CD4-positive, alpha-beta memory T cell (primary cell): ENCODE measurements at regions not wholly inside any gene's neighbourhood (a gene's known extent, or its start where the extent isn't known, plus 50 kb on each side); places are given as distances from the start of the nearest gene placed in this dataset.

Experiments used
- CTCF ChIA-PET: fragments of 350-600 bp; sonication (Branson Sonifier 250); formaldehyde crosslinking; loops from one replicate; lab custom pipeline; 2021; ENCODE audit warnings: inconsistent platforms; ENCODE audit not compliant: partially characterized antibody; lab: Charles Lee
- POLR2A ChIA-PET: fragments of 350-600 bp; sonication (Branson Sonifier 250); formaldehyde crosslinking; loops from one replicate; lab custom pipeline; 2021; ENCODE audit not compliant: partially characterized antibody; lab: Charles Lee
- DNase-seq, 5 donors: peaks; one replicate each; pipeline versions ENCODE4 v3.0.0 to v3.0.0-alpha.2; 2020 to 2022; ENCODE audit warnings: mixed read lengths in 1 of 5
- H3K27ac ChIP-seq: one replicate; pipeline ENCODE4 v1.7.0; 2013; ENCODE audit warnings: low read depth, low read length
- H3K27me3 ChIP-seq: 2 replicates; pipeline ENCODE4 v1.7.0; 2013; ENCODE audit warnings: mild to moderate bottlenecking, low read length, moderate library complexity; ENCODE audit not compliant: insufficient read depth
- H3K36me3 ChIP-seq: 2 replicates; pipeline ENCODE4 v1.7.0; 2013; ENCODE audit warnings: mild to moderate bottlenecking, low read length, moderate library complexity; ENCODE audit not compliant: insufficient read depth
- H3K4me1 ChIP-seq: 2 replicates; pipeline ENCODE4 v1.7.0; 2013; ENCODE audit warnings: mild to moderate bottlenecking, low read length, moderate library complexity; ENCODE audit not compliant: insufficient read depth
- H3K4me3 ChIP-seq, 2 donors: one replicate each; pipeline ENCODE4 v1.7.0; 2013; ENCODE audit warnings: low read length in 2 of 2, mild to moderate bottlenecking in 1 of 2
- H3K9me3 ChIP-seq, 2 donors: one replicate each; pipeline ENCODE4 v1.7.0; 2013; ENCODE audit warnings: low read length in 2 of 2, control low read depth in 1 of 2; ENCODE audit not compliant: control insufficient read depth in 1 of 2
- H3K27ac Mint-ChIP-seq, 7 donors: one replicate each; pipeline ENCODE4 v1.8.0; 2020 to 2021; ENCODE audit warnings: mixed read lengths in 7 of 7, mild to moderate bottlenecking in 6 of 7, inconsistent platforms in 3 of 7, moderate library complexity in 3 of 7
- H3K27me3 Mint-ChIP-seq, 2 donors: one replicate each; pipeline ENCODE4 v1.8.0; 2020 to 2021; ENCODE audit warnings: mixed read lengths in 2 of 2
- H3K36me3 Mint-ChIP-seq, 2 donors: one replicate each; pipeline ENCODE4 v1.8.0; 2020 to 2021; ENCODE audit warnings: mixed read lengths in 2 of 2, inconsistent platforms in 1 of 2, mild to moderate bottlenecking in 1 of 2
- H3K4me1 Mint-ChIP-seq, 4 donors: one replicate each; pipeline ENCODE4 v1.8.0; 2020 to 2021; ENCODE audit warnings: mixed read lengths in 4 of 4, mild to moderate bottlenecking in 1 of 4
- H3K4me3 Mint-ChIP-seq, 8 donors: one replicate each; pipeline ENCODE4 v1.8.0; 2020 to 2021; ENCODE audit warnings: mixed read lengths in 8 of 8, mild to moderate bottlenecking in 7 of 8, moderate library complexity in 6 of 8, inconsistent platforms in 3 of 8
- H3K9me3 Mint-ChIP-seq, 8 donors: one replicate each; pipeline ENCODE4 v1.8.0; 2020 to 2021; ENCODE audit warnings: mixed read lengths in 8 of 8, mild to moderate bottlenecking in 5 of 8, inconsistent platforms in 3 of 8, moderate library complexity in 1 of 8
- intact Hi-C: fragments of 100-400 bp; cut with micrococcal nuclease; formaldehyde crosslinking; loops from one replicate; pipeline ENCODE4 v1.15.1; 2023

GRCh38 chr1:83735526-83735925 is 263.4 kb downstream of the TTLL7 start:
- no peaks in the 10 kb centered on the region for H3K9me3 ChIP-seq
- Mint-ChIP-seq H3K27ac (no peak overlapping the region), H3K4me3 (no peak overlapping the region), H3K27me3 (no peaks in the 10 kb centered on the region), H3K36me3 (no peaks in the 10 kb centered on the region), H3K4me1 (no peaks in the 10 kb centered on the region), H3K9me3 (peaks cover 0 to 5% (median 0%) of the 10 kb centered on the region in 8 donors)
- ChIA-PET CTCF (no interaction called here), POLR2A (no interaction called here)
- no peaks in the 10 kb centered on the region for H3K4me1 ChIP-seq
- no peak overlapping the region for H3K4me3 ChIP-seq
- no peak overlapping the region for H3K27ac ChIP-seq
- no peaks in the 10 kb centered on the region for H3K27me3 ChIP-seq
- intact Hi-C loops: no loop called here
- no peaks in the 10 kb centered on the region for H3K36me3 ChIP-seq
- DNase-seq: no peak

GRCh38 chr1:83734420-83734819 is 264.5 kb downstream of the TTLL7 start:
- H3K4me3 ChIP-seq: no peak overlapping the region
- Mint-ChIP-seq H3K27ac (no peak overlapping the region), H3K27me3 (no peaks in the 10 kb centered on the region), H3K9me3 (peaks cover 0 to 5% (median 0%) of the 10 kb centered on the region in 8 donors), H3K36me3 (no peaks in the 10 kb centered on the region), H3K4me1 (no peaks in the 10 kb centered on the region), H3K4me3 (no peak overlapping the region)
- CTCF ChIA-PET: no interaction called here
- POLR2A ChIA-PET: no interaction called here
- no peak overlapping the region for H3K27ac ChIP-seq
- H3K4me1 ChIP-seq: no peaks in the 10 kb centered on the region
- intact Hi-C loops: no loop called here
- no peaks in the 10 kb centered on the region for H3K36me3 ChIP-seq
- H3K27me3 ChIP-seq: no peaks in the 10 kb centered on the region
- H3K9me3 ChIP-seq: no peaks in the 10 kb centered on the region
- DNase-seq: no peak

- ChIA-PET POLR2A (no interaction called here), CTCF (interaction anchor here (1.1 kb wide), 1 partner anchor 9 kb away, joined by 3 read pairs; no protein-coding TSS in a partner anchor)
- Histone ChIP-seq H3K27me3 (no peaks in the 10 kb centered on the region), H3K4me3 (no peak overlapping the region), H3K36me3 (no peaks in the 10 kb centered on the region), H3K4me1 (no peaks in the 10 kb centered on the region), H3K9me3 (no peaks in the 10 kb centered on the region), H3K27ac (no peak overlapping the region)
- DNase-seq: no peak
- Mint-ChIP-seq H3K9me3 (no peaks in the 10 kb centered on the region), H3K27ac (no peak overlapping the region), H3K4me3 (no peak overlapping the region), H3K36me3 (no peaks in the 10 kb centered on the region), H3K4me1 (no peaks in the 10 kb centered on the region), H3K27me3 (no peaks in the 10 kb centered on the region)
- intact Hi-C loops: no loop called here
Observed at GRCh38 chr1:83725735-83726360, 273.1 kb downstream of the TTLL7 start.

GRCh38 chr1:83718338-83718737 is 280.6 kb downstream of the TTLL7 start:
- H3K27me3 Mint-ChIP-seq: no peaks in the 10 kb centered on the region
- ChIA-PET CTCF (no interaction called here), POLR2A (no interaction called here)
- H3K9me3 Mint-ChIP-seq: peaks cover 0 to 2% (median 0%) of the 10 kb centered on the region in 8 donors
- H3K36me3 ChIP-seq: no peaks in the 10 kb centered on the region
- H3K27ac Mint-ChIP-seq: no peak overlapping the region
- no peaks in the 10 kb centered on the region for H3K27me3 ChIP-seq
- no peak for DNase-seq
- H3K27ac ChIP-seq: no peak overlapping the region
- H3K4me1 Mint-ChIP-seq: no peaks in the 10 kb centered on the region
- H3K4me3 ChIP-seq: no peak overlapping the region
- H3K4me1 ChIP-seq: no peaks in the 10 kb centered on the region
- no peaks in the 10 kb centered on the region for H3K9me3 ChIP-seq
- no peak overlapping the region for H3K4me3 Mint-ChIP-seq
- intact Hi-C loops: no loop called here
- peaks cover 0 to 2% of the 10 kb centered on the region in 2 donors for H3K36me3 Mint-ChIP-seq

GRCh38 chr1:83717785-83718184 is 281.1 kb downstream of the TTLL7 start:
- H3K36me3 Mint-ChIP-seq: peaks cover 0 to 2% of the 10 kb centered on the region in 2 donors
- CTCF ChIA-PET: interaction anchor here (1.0 kb wide), 1 partner anchor 8 kb away, joined by 3 read pairs; no protein-coding TSS in a partner anchor
- H3K9me3 Mint-ChIP-seq: peaks cover 0 to 2% (median 0%) of the 10 kb centered on the region in 8 donors
- no peak for DNase-seq
- no peak overlapping the region for H3K27ac Mint-ChIP-seq
- no peaks in the 10 kb centered on the region for H3K36me3 ChIP-seq
- H3K4me3 ChIP-seq: no peak overlapping the region
- H3K27me3 Mint-ChIP-seq: no peaks in the 10 kb centered on the region
- intact Hi-C loops: no loop called here
- H3K9me3 ChIP-seq: no peaks in the 10 kb centered on the region
- H3K4me1 Mint-ChIP-seq: no peaks in the 10 kb centered on the region
- H3K4me1 ChIP-seq: no peaks in the 10 kb centered on the region
- H3K27ac ChIP-seq: no peak overlapping the region
- POLR2A ChIA-PET: no interaction called here
- H3K4me3 Mint-ChIP-seq: no peak overlapping the region
- H3K27me3 ChIP-seq: no peaks in the 10 kb centered on the region

- Mint-ChIP-seq H3K36me3 (peaks cover 0 to 2% of the 10 kb centered on the region in 2 donors), H3K27ac (no peak overlapping the region)
- POLR2A ChIA-PET: no interaction called here
Observed at GRCh38 chr1:83716641-83717040, 282.3 kb downstream of the TTLL7 start.

GRCh38 chr1:83715550-83715949 is 283.4 kb downstream of the TTLL7 start:
- no peaks in the 10 kb centered on the region for H3K27me3 Mint-ChIP-seq
- Histone ChIP-seq H3K27me3 (no peaks in the 10 kb centered on the region), H3K27ac (no peak overlapping the region), H3K4me1 (no peaks in the 10 kb centered on the region), H3K4me3 (no peak overlapping the region), H3K9me3 (no peaks in the 10 kb centered on the region), H3K36me3 (no peaks in the 10 kb centered on the region)
- H3K9me3 Mint-ChIP-seq: peaks cover 0 to 11% (median 0%) of the 10 kb centered on the region in 8 donors
- H3K36me3 Mint-ChIP-seq: peaks cover 0 to 2% of the 10 kb centered on the region in 2 donors
- no peak overlapping the region for H3K4me3 Mint-ChIP-seq
- intact Hi-C loops: no loop called here
- H3K4me1 Mint-ChIP-seq: no peaks in the 10 kb centered on the region
- POLR2A ChIA-PET: no interaction called here
- CTCF ChIA-PET: no interaction called here
- H3K27ac Mint-ChIP-seq: no peak overlapping the region
- no peak for DNase-seq

More at GRCh38 chr1:83716641-83717040, 282.3 kb downstream of the TTLL7 start:
- Histone ChIP-seq H3K9me3 (no peaks in the 10 kb centered on the region), H3K36me3 (no peaks in the 10 kb centered on the region), H3K4me1 (no peaks in the 10 kb centered on the region), H3K27ac (no peak overlapping the region), H3K4me3 (no peak overlapping the region), H3K27me3 (no peaks in the 10 kb centered on the region)
- intact Hi-C loops: no loop called here
- Mint-ChIP-seq H3K9me3 (peaks cover 0 to 6% (median 0%) of the 10 kb centered on the region in 8 donors), H3K4me3 (no peak overlapping the region), H3K27me3 (no peaks in the 10 kb centered on the region), H3K4me1 (no peaks in the 10 kb centered on the region)
- no peak for DNase-seq
- CTCF ChIA-PET: interaction anchor here (1.0 kb wide), 1 partner anchor 9 kb away, joined by 3 read pairs; no protein-coding TSS in a partner anchor
